CD4-positive, alpha-beta T cell treated with Interferon gamma for 1 hour (primary cell): ENCODE measurements at regions not wholly inside any gene's neighbourhood (a gene's known extent, or its start where the extent isn't known, plus 50 kb on each side); places are given as distances from the start of the nearest gene placed in this dataset.
"Not testable (repeated sequence)": the region's sequence is repeated elsewhere in the genome, so short reads cannot be mapped to it uniquely, and the experiment has no call there.

Experiments used
- DNase-seq: peaks from one replicate; pipeline ENCODE4 v3.0.0-alpha.2; 2020

GRCh38 chr5:171543148-171543815 lies 123.8 kb downstream of the FGF18 start:
- no peak for DNase-seq

GRCh38 chr5:171544913-171545765 lies 125.7 kb downstream of the FGF18 start:
- no peak for DNase-seq

GRCh38 chr5:171549274-171549673 lies 129.8 kb downstream of the FGF18 start:
- no peak for DNase-seq

GRCh38 chr5:171553817-171554216 lies 134.4 kb downstream of the FGF18 start:
- not testable (repeated sequence) for DNase-seq

GRCh38 chr5:171555160-171555559 lies 135.7 kb downstream of the FGF18 start:
- DNase-seq: no peak

- no peak for DNase-seq
These were observed 143.4 kb downstream of the FGF18 start for GRCh38 chr5:171562822-171563221.

- DNase-seq: no peak
These were observed 148.9 kb downstream of the FGF18 start for GRCh38 chr5:171568389-171568788.

- no peak for DNase-seq
These were observed 149.7 kb downstream of the FGF18 start for GRCh38 chr5:171569065-171569712.

GRCh38 chr5:171570244-171570825 lies 150.9 kb downstream of the FGF18 start:
- DNase-seq: no peak

- DNase-seq: no peak
These were observed 152.2 kb downstream of the FGF18 start for GRCh38 chr5:171571663-171572062.

- no peak for DNase-seq
These were observed 153.6 kb downstream of the FGF18 start for GRCh38 chr5:171573021-171573420.

GRCh38 chr5:171573451-171574225 lies 154.2 kb downstream of the FGF18 start:
- DNase-seq: no peak

GRCh38 chr5:171574376-171574775 lies 154.9 kb downstream of the FGF18 start:
- no peak for DNase-seq

GRCh38 chr5:171575386-171575785 lies 155.9 kb downstream of the FGF18 start:
- no peak for DNase-seq

- DNase-seq: no peak
These were observed 156.4 kb downstream of the FGF18 start for GRCh38 chr5:171575808-171576207.

GRCh38 chr5:171577042-171577758 lies 157.8 kb downstream of the FGF18 start:
- no peak for DNase-seq

- no peak for DNase-seq
These were observed 158.8 kb downstream of the FGF18 start for GRCh38 chr5:171578049-171578828.

- DNase-seq: no peak
These were observed 159.5 kb downstream of the FGF18 start for GRCh38 chr5:171578829-171579491.

GRCh38 chr5:171579976-171580411 lies 160.5 kb downstream of the FGF18 start:
- no peak for DNase-seq

- no peak for DNase-seq
These were observed 161.2 kb downstream of the FGF18 start for GRCh38 chr5:171580502-171581265.
